H1 (cell line): ENCODE measurements at regions not wholly inside any gene's neighbourhood (a gene's known extent, or its start where the extent isn't known, plus 50 kb on each side); places are given as distances from the start of the nearest gene placed in this dataset.

Experiments used
- CTCF ChIA-PET: fragments of 300-600 bp; sonication (Branson Sonifier 250); formaldehyde crosslinking; loops from one replicate; lab custom pipeline; 2021; ENCODE audit not compliant: partially characterized antibody; lab: Charles Lee
- POLR2A ChIA-PET: fragments of 300-600 bp; sonication (Branson Sonifier 250); formaldehyde crosslinking; loops from one replicate; lab custom pipeline; 2021; ENCODE audit warnings: inconsistent platforms; ENCODE audit not compliant: partially characterized antibody; lab: Charles Lee
- DNase-seq, 2 experiments: peaks; one replicate each; pipeline versions ENCODE4 v3.0.0 to v3.0.0-alpha.2; 2010 to 2022; ENCODE audit warnings: low spot score in 2 of 2, low read depth in 1 of 2, mixed read lengths in 1 of 2
- FAIRE-seq: peaks from 2 replicates; lab custom pipeline; 2011; peaks lifted over from hg19 to GRCh38; lab: Jason Lieb, UNC
- H2AFZ ChIP-seq: 2 replicates; pipeline ENCODE4 v1.8.1; 2012; ENCODE audit warnings: low read length, inconsistent platforms
- H2AK5ac ChIP-seq: 2 replicates; pipeline ENCODE4 v1.6.1; 2013; ENCODE audit warnings: low read depth, low read length
- H2BK120ac ChIP-seq: replicated peaks from 2 replicates; pipeline ENCODE3; 2013; ENCODE audit warnings: low read depth, low read length, inconsistent platforms
- H2BK12ac ChIP-seq: 2 replicates; pipeline ENCODE4 v1.6.1; 2013; ENCODE audit warnings: low read depth, low read length
- H2BK15ac ChIP-seq: 2 replicates; pipeline ENCODE4 v1.6.1; 2013; ENCODE audit warnings: low read length
- H2BK20ac ChIP-seq: 2 replicates; pipeline ENCODE4 v1.6.1; 2013; ENCODE audit warnings: low read length
- H2BK5ac ChIP-seq: 2 replicates; pipeline ENCODE4 v1.6.1; 2013; ENCODE audit warnings: low read depth, low read length
- H3K14ac ChIP-seq: 2 replicates; pipeline ENCODE4 v1.6.1; 2013; ENCODE audit warnings: inconsistent platforms; ENCODE audit not compliant: insufficient read length
- H3K18ac ChIP-seq: 2 replicates; pipeline ENCODE4 v1.6.1; 2013; ENCODE audit warnings: low read length; ENCODE audit errors: extremely low read depth
- H3K23ac ChIP-seq: 2 replicates; pipeline ENCODE4 v1.6.1; 2013; ENCODE audit warnings: inconsistent platforms; ENCODE audit not compliant: insufficient read length
- H3K23me2 ChIP-seq: 2 replicates; pipeline ENCODE4 v1.6.1; 2013; ENCODE audit warnings: low read depth, low read length
- H3K27ac ChIP-seq: 2 replicates; pipeline ENCODE4 v1.6.1; 2011; ENCODE audit warnings: low read depth, low read length, inconsistent platforms
- H3K27me3 ChIP-seq, 4 experiments: replicated peaks in 1 of 4; 1 replicate in 1 of 4; 2 replicates in 3 of 4; pipeline versions ENCODE4 v1.6.1 to v1.8.1; 2011 to 2013; ENCODE audit warnings: low read length in 3 of 4, mild to moderate bottlenecking in 3 of 4, inconsistent platforms in 2 of 4, mixed read lengths in 2 of 4, moderate library complexity in 1 of 4; ENCODE audit not compliant: control insufficient read depth in 3 of 4, insufficient read depth in 3 of 4; ENCODE audit errors: extremely low read depth in 1 of 4
- H3K36me3 ChIP-seq, 4 experiments: 2 replicates each; pipeline versions ENCODE4 v1.6.1 to v1.8.1; 2011 to 2013; ENCODE audit warnings: mild to moderate bottlenecking in 4 of 4, low read length in 3 of 4, moderate library complexity in 2 of 4, control low read depth in 1 of 4, inconsistent platforms in 1 of 4; ENCODE audit not compliant: insufficient read depth in 4 of 4, control insufficient read depth in 2 of 4
- H3K4ac ChIP-seq: replicated peaks from 2 replicates; pipeline ENCODE3; 2013; ENCODE audit warnings: low read length, low read depth, mixed read lengths, inconsistent platforms; ENCODE audit not compliant: insufficient read length
- H3K4me1 ChIP-seq, 4 experiments: replicated peaks in 1 of 4; 1 replicate in 1 of 4; 2 replicates in 3 of 4; pipeline versions ENCODE4 v1.6.1 to v1.8.1; 2011 to 2013; ENCODE audit warnings: low read length in 3 of 4, inconsistent platforms in 2 of 4, mixed read lengths in 1 of 4; ENCODE audit not compliant: insufficient read depth in 4 of 4, control insufficient read depth in 3 of 4
- H3K4me2 ChIP-seq, 2 experiments: 2 replicates each; pipeline versions ENCODE4 v1.6.1 to v1.8.1; 2011 to 2013; ENCODE audit warnings: low read depth in 2 of 2, low read length in 2 of 2, control low read depth in 1 of 2, inconsistent platforms in 1 of 2, mild to moderate bottlenecking in 1 of 2; ENCODE audit not compliant: insufficient read depth in 1 of 2
- H3K4me3 ChIP-seq, 4 experiments: fragments of 200-600, 300-600 bp in 1 of 4; sonication (generic), shearing (Covaris generic), sonication (Bioruptor Twin) in 1 of 4; 2 replicates each; pipeline versions ENCODE4 v1.5.1 to v1.8.1; 2011 to 2016; ENCODE audit warnings: low read length in 4 of 4, low read depth in 3 of 4, control low read depth in 2 of 4, inconsistent platforms in 2 of 4, mild to moderate bottlenecking in 2 of 4, mixed read lengths in 1 of 4, moderate library complexity in 1 of 4; ENCODE audit not compliant: insufficient read depth in 2 of 4; ENCODE audit errors: extremely low read depth in 1 of 4
- H3K56ac ChIP-seq: replicated peaks from 2 replicates; pipeline ENCODE3; 2013; ENCODE audit warnings: low read depth, mild to moderate bottlenecking, mixed read lengths, low read length, inconsistent platforms; ENCODE audit not compliant: insufficient read length
- H3K79me1 ChIP-seq: 2 replicates; pipeline ENCODE4 v1.6.1; 2013; ENCODE audit warnings: low read depth, low read length, control low read depth
- H3K79me2 ChIP-seq, 2 experiments: 2 replicates each; pipeline versions ENCODE4 v1.6.1 to v1.8.1; 2012 to 2013; ENCODE audit warnings: low read length in 2 of 2, mild to moderate bottlenecking in 2 of 2, inconsistent platforms in 1 of 2; ENCODE audit not compliant: insufficient read depth in 2 of 2, control insufficient read depth in 1 of 2
- H3K9ac ChIP-seq, 4 experiments: replicated peaks in 1 of 4; 1 replicate in 1 of 4; 2 replicates in 3 of 4; pipeline versions ENCODE4 v1.6.1 to v1.8.1; 2011 to 2013; ENCODE audit warnings: low read depth in 3 of 4, low read length in 3 of 4, control low read depth in 2 of 4, mild to moderate bottlenecking in 2 of 4, moderate library complexity in 2 of 4, inconsistent platforms in 1 of 4; ENCODE audit errors: extremely low read depth in 1 of 4
- H3K9me3 ChIP-seq, 2 experiments: 2 replicates each; pipeline versions ENCODE4 v1.6.1 to v1.8.1; 2012 to 2013; ENCODE audit warnings: mild to moderate bottlenecking in 2 of 2, moderate library complexity in 2 of 2, control low read depth in 1 of 2, inconsistent platforms in 1 of 2, low read depth in 1 of 2, low read length in 1 of 2, mixed read lengths in 1 of 2; ENCODE audit not compliant: insufficient read depth in 2 of 2
- H4K20me1 ChIP-seq, 2 experiments: replicated peaks in 1 of 2; 2 replicates each; pipeline versions ENCODE3 to v1.8.1; 2011 to 2013; ENCODE audit warnings: inconsistent platforms in 2 of 2, low read length in 2 of 2, mild to moderate bottlenecking in 1 of 2; ENCODE audit not compliant: insufficient read depth in 2 of 2, control insufficient read depth in 1 of 2
- H4K5ac ChIP-seq: 2 replicates; pipeline ENCODE4 v1.6.1; 2013; ENCODE audit warnings: low read length, low read depth, mixed read lengths, inconsistent platforms; ENCODE audit not compliant: insufficient read length
- H4K8ac ChIP-seq: 2 replicates; pipeline ENCODE4 v1.8.0; 2013; ENCODE audit warnings: mild to moderate bottlenecking, moderate library complexity, low read length, inconsistent platforms; ENCODE audit not compliant: insufficient read depth; ENCODE audit errors: extremely low read depth
- H4K91ac ChIP-seq: replicated peaks from 2 replicates; pipeline ENCODE3; 2013; ENCODE audit warnings: low read length, mixed read lengths, inconsistent platforms; ENCODE audit not compliant: insufficient read length
- CEBPB ChIP-seq: IDR thresholded peaks from 2 replicates; pipeline ENCODE4 v1.6.1; 2012; ENCODE audit warnings: low read depth, low read length
- KDM1A ChIP-seq: fragments of 200-600, 300-600 bp; sonication (generic); IDR thresholded peaks from 2 replicates; pipeline ENCODE4 v1.7.1; 2016; ENCODE audit warnings: mild to moderate bottlenecking, low read length, borderline replicate concordance
- NANOG ChIP-seq: IDR thresholded peaks from 2 replicates; pipeline ENCODE4 v1.6.1; 2011; ENCODE audit warnings: low read length, low read depth, mild to moderate bottlenecking, inconsistent platforms; ENCODE audit not compliant: insufficient read depth, poor library complexity, severe bottlenecking
- POLR2A ChIP-seq, 2 experiments: IDR thresholded peaks; 1 replicate in 1 of 2; 2 replicates in 1 of 2; pipeline ENCODE4 v1.6.1; 2011; ENCODE audit warnings: low read depth in 2 of 2, low read length in 2 of 2, mild to moderate bottlenecking in 2 of 2; ENCODE audit errors: control extremely low read depth in 1 of 2
- SIX5 ChIP-seq: IDR thresholded peaks from 2 replicates; pipeline ENCODE4 v1.6.1; 2011; ENCODE audit warnings: mild to moderate bottlenecking, low read depth, low read length
- SP1 ChIP-seq: IDR thresholded peaks from 2 replicates; pipeline ENCODE4 v1.6.1; 2011; ENCODE audit warnings: low read depth, low read length
- TAF7 ChIP-seq: optimal IDR thresholded peaks from 2 replicates; pipeline ENCODE3; 2011; ENCODE audit warnings: low read depth, mild to moderate bottlenecking, inconsistent platforms, low read length, moderate library complexity, borderline replicate concordance
- WGBS, 2 experiments: shearing (Covaris generic) in 1 of 2; methylation state at CpG; one replicate each; pipeline versions ENCODE4 v1.1.6 to v1.1.7; 2013 to 2015; ENCODE audit warnings: low lambda C conversion rate in 2 of 2, mixed read lengths in 2 of 2, inconsistent platforms in 1 of 2, low coverage in 1 of 2, missing lambda C conversion rate in 1 of 2; ENCODE audit not compliant: insufficient replicate concordance in 2 of 2, insufficient coverage in 1 of 2, insufficient read length in 1 of 2; ENCODE audit errors: extremely low coverage in 1 of 2, missing lambda C conversion rate in 1 of 2; 5-methylcytosine and 5-hydroxymethylcytosine counted together
- TF ChIP-seq, protein P1 (sequence below): IDR thresholded peaks from 2 replicates; pipeline ENCODE4 v1.6.1; 2012; ENCODE audit warnings: inconsistent platforms

DNA sequence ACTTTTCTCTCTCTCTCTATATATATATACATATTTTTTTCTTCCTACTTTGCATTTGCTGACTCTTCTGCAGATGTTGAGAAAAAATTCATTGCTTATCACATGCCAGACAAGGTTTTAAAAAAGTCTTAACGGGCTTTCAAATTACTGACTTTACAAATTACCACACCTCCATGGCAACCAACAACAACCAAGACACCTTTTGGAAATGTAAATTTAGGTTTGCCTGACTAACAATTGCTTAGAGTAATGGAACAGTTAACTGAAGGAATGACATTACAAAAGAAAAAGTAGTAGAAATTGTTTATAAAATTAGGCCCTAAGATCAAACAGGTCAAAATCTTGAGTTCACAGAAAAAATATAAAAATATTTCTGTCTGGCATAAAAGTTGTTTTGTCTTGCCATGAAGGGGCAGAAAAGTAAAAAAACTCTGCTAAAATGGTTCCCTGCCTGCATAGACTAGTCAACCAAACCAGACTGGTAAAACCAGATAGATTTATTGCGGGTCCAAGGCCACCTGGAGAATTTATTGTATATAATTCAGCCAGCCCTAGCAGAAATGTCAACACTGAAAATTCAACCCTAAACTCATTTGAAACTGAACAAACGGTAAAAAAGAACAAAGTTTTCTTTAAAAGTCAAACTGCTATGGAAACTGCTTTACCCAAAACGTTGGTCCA, 92.8 kb upstream of the FRMD1 start:
- FAIRE-seq: peak; percentile 65
- POLR2A ChIA-PET: no interaction called here
- TF ChIP-seq NANOG (peak; percentile 42), KDM1A (no peak), CEBPB (no peak), POLR2A (IDR thresholded peaks at IDR 0.05; ENCODE audit: control extremely low read depth in 1 of 2, low read depth in 2 of 2, low read length in 2 of 2) (no peak), TAF7 (no peak), SIX5 (no peak), SP1 (0 out of 2 replicates have a peak, but pooled peaks have one; percentile 26)
- TF ChIP-seq, protein P1, sequence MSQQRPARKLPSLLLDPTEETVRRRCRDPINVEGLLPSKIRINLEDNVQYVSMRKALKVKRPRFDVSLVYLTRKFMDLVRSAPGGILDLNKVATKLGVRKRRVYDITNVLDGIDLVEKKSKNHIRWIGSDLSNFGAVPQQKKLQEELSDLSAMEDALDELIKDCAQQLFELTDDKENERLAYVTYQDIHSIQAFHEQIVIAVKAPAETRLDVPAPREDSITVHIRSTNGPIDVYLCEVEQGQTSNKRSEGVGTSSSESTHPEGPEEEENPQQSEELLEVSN: no peak

More for the DNA sequence above, 92.8 kb upstream of the FRMD1 start:
- peak overlapping the region; percentile 1 to 41; a peak in 2 of 4 replicates for H3K4me2 ChIP-seq
- H3K4me1 ChIP-seq: peaks cover 2 to 8% (median 5%) of the 10 kb centered on the region in 4 experiments; a peak in 4 of 7 replicates
- no peaks in the 10 kb centered on the region for H3K79me2 ChIP-seq
- H2AK5ac ChIP-seq: no peak overlapping the region
- no peak overlapping the region for H4K91ac ChIP-seq
- DNase-seq: no peak
- no peak overlapping the region for H3K23ac ChIP-seq
- no peak overlapping the region for H3K14ac ChIP-seq
- peak overlapping the region; percentile 67 for H3K27ac ChIP-seq
- no peak overlapping the region for H3K18ac ChIP-seq
- CTCF ChIA-PET: interaction anchor here (1.5 kb wide), 1 partner anchor 184 kb away, joined by 3 read pairs; no protein-coding TSS in a partner anchor
- H3K4ac ChIP-seq: no peak overlapping the region
- no peaks in the 10 kb centered on the region for H3K79me1 ChIP-seq
- 0 out of 7 replicates have a peak overlapping the region, but pooled peaks of 1 of the 4 experiments have one; percentile 17 for H3K9ac ChIP-seq
- H3K4me3 ChIP-seq: peak overlapping the region in 1 of 4 experiments; percentile 26; a peak in 1 of 8 replicates
- H3K56ac ChIP-seq: no peak overlapping the region
- H4K20me1 ChIP-seq: no peaks in the 10 kb centered on the region
- no peak overlapping the region for H2BK15ac ChIP-seq
- H3K9me3 ChIP-seq: peaks cover 0 to 5% of the 10 kb centered on the region in 2 experiments; a peak in 1 of 4 replicates
- H3K23me2 ChIP-seq: no peaks in the 10 kb centered on the region
- peak overlapping the region; percentile 69 for H4K5ac ChIP-seq
- no peak overlapping the region for H2BK20ac ChIP-seq
- no peak overlapping the region for H4K8ac ChIP-seq
- H2BK5ac ChIP-seq: peak overlapping the region; percentile 62; the same call in 1 of the 2 replicates
- no peak overlapping the region for H2AFZ ChIP-seq
- no peaks in the 10 kb centered on the region for H3K36me3 ChIP-seq
- H3K27me3 ChIP-seq: no peaks in the 10 kb centered on the region
- peak overlapping the region; percentile 80 for H2BK120ac ChIP-seq
- 11% methylated on average over 4 of the region's 4 CpGs; no CpG with 5 or more reads in 1 of the 2 experiments for WGBS, 2 experiments
- no peak overlapping the region for H2BK12ac ChIP-seq
